ENCODE measurements at regions not wholly inside any gene's neighbourhood (a gene's known extent, or its start where the extent isn't known, plus 50 kb on each side); places are given as distances from the start of the nearest gene placed in this dataset.
"Not testable (repeated sequence)": the region's sequence is repeated elsewhere in the genome, so short reads cannot be mapped to it uniquely, and the experiment has no call there.

- DNase-seq (ENCODE audit: low spot score): not testable (repeated sequence)
Observed at GRCh38 chr13:86253497-86253896, 454.3 kb upstream of the SLITRK6 start.

GRCh38 chr13:86255820-86256219 is 456.6 kb upstream of the SLITRK6 start:
- not testable (repeated sequence) for DNase-seq (ENCODE audit: low spot score)

- DNase-seq (ENCODE audit: low spot score): no peak
Observed at GRCh38 chr13:86269511-86269910, 470.3 kb upstream of the SLITRK6 start.

- DNase-seq (ENCODE audit: low spot score): no peak
Observed at GRCh38 chr13:86282442-86282841, 483.2 kb upstream of the SLITRK6 start.

GRCh38 chr13:86283031-86283430 is 483.8 kb upstream of the SLITRK6 start:
- no peak for DNase-seq (ENCODE audit: low spot score)

GRCh38 chr13:86298725-86299124 is 499.5 kb upstream of the SLITRK6 start:
- DNase-seq (ENCODE audit: low spot score): no peak

GRCh38 chr13:86299128-86299527 is 499.9 kb upstream of the SLITRK6 start:
- no peak for DNase-seq (ENCODE audit: low spot score)

- DNase-seq (ENCODE audit: low spot score): no peak
Observed at GRCh38 chr13:86309881-86310280, 510.7 kb upstream of the SLITRK6 start.

- no peak for DNase-seq (ENCODE audit: low spot score)
Observed at GRCh38 chr13:86313421-86313820, 514.2 kb upstream of the SLITRK6 start.

GRCh38 chr13:86318450-86318849 is 519.2 kb upstream of the SLITRK6 start:
- no peak for DNase-seq (ENCODE audit: low spot score)

- no peak for DNase-seq (ENCODE audit: low spot score)
Observed at GRCh38 chr13:86324191-86324590, 525.0 kb upstream of the SLITRK6 start.

- DNase-seq (ENCODE audit: low spot score): no peak
Observed at GRCh38 chr13:86355301-86355700, 556.1 kb upstream of the SLITRK6 start.

GRCh38 chr13:86357106-86357505 is 557.9 kb upstream of the SLITRK6 start:
- no peak for DNase-seq (ENCODE audit: low spot score)

GRCh38 chr13:86363749-86364148 is 564.5 kb upstream of the SLITRK6 start:
- not testable (repeated sequence) for DNase-seq (ENCODE audit: low spot score)

GRCh38 chr13:86368924-86369323 is 569.7 kb upstream of the SLITRK6 start:
- no peak for DNase-seq (ENCODE audit: low spot score)

GRCh38 chr13:86377451-86377850 is 578.2 kb upstream of the SLITRK6 start:
- DNase-seq (ENCODE audit: low spot score): no peak

- no peak for DNase-seq (ENCODE audit: low spot score)
Observed at GRCh38 chr13:86378628-86379027, 579.4 kb upstream of the SLITRK6 start.

- DNase-seq (ENCODE audit: low spot score): no peak
Observed at GRCh38 chr13:86383151-86383550, 583.9 kb upstream of the SLITRK6 start.

GRCh38 chr13:86383561-86383960 is 584.3 kb upstream of the SLITRK6 start:
- DNase-seq (ENCODE audit: low spot score): no peak

GRCh38 chr13:86397635-86398034 is 598.4 kb upstream of the SLITRK6 start:
- DNase-seq (ENCODE audit: low spot score): no peak

GRCh38 chr13:86399572-86399971 is 600.4 kb upstream of the SLITRK6 start:
- no peak for DNase-seq (ENCODE audit: low spot score)

- no peak for DNase-seq (ENCODE audit: low spot score)
Observed at GRCh38 chr13:86402500-86402899, 603.3 kb upstream of the SLITRK6 start.

- no peak for DNase-seq (ENCODE audit: low spot score)
Observed at GRCh38 chr13:86403181-86403580, 604.0 kb upstream of the SLITRK6 start.

- DNase-seq (ENCODE audit: low spot score): no peak
Observed at GRCh38 chr13:86409466-86410241, 610.4 kb upstream of the SLITRK6 start.
